Naive thymus-derived CD8-positive, alpha-beta T cell (primary cell): ENCODE measurements at regions not wholly inside any gene's neighbourhood (a gene's known extent, or its start where the extent isn't known, plus 50 kb on each side); places are given as distances from the start of the nearest gene placed in this dataset.
"Not testable (repeated sequence)": the region's sequence is repeated elsewhere in the genome, so short reads cannot be mapped to it uniquely, and the experiment has no call there.

Experiments used
- ATAC-seq, 2 donors: fragments of 150-1000 bp; cut with Tn5 transposase in 1 of 2; sonication (Bioruptor Pico), chemical (Tn5 transposase) in 1 of 2; 1 replicate in 1 of 2; 2 replicates in 1 of 2; pipeline ENCODE4 v1.10.0; 2021; ENCODE audit warnings: mild to moderate bottlenecking in 2 of 2, moderate library complexity in 2 of 2
- POLR2A ChIA-PET: fragments of 350-600 bp; sonication (Branson Sonifier 250); formaldehyde crosslinking; loops from one replicate; lab custom pipeline; 2021; ENCODE audit warnings: antibody characterized with exemption; lab: Charles Lee
- DNase-seq, 10 donors: peaks; one replicate each; pipeline versions ENCODE4 v3.0.0 to v3.0.0-alpha.2; 2020 to 2022
- H3K27ac Mint-ChIP-seq, 10 donors: one replicate each; pipeline ENCODE4 v1.8.0; 2020 to 2022; ENCODE audit warnings: mild to moderate bottlenecking in 10 of 10, mixed read lengths in 10 of 10, moderate library complexity in 4 of 10, inconsistent platforms in 1 of 10
- H3K27me3 Mint-ChIP-seq, 5 donors: one replicate each; pipeline ENCODE4 v1.8.0; 2021 to 2022; ENCODE audit warnings: mixed read lengths in 5 of 5
- H3K36me3 Mint-ChIP-seq, 3 donors: one replicate each; pipeline ENCODE4 v1.8.0; 2020 to 2022; ENCODE audit warnings: mixed read lengths in 3 of 3, mild to moderate bottlenecking in 2 of 3, inconsistent platforms in 1 of 3
- H3K4me1 Mint-ChIP-seq, 4 donors: one replicate each; pipeline ENCODE4 v1.8.0; 2021 to 2022; ENCODE audit warnings: mixed read lengths in 4 of 4
- H3K4me3 Mint-ChIP-seq, 10 donors: one replicate each; pipeline ENCODE4 v1.8.0; 2020 to 2022; ENCODE audit warnings: mild to moderate bottlenecking in 10 of 10, mixed read lengths in 10 of 10, moderate library complexity in 6 of 10, inconsistent platforms in 1 of 10
- H3K9me3 Mint-ChIP-seq, 9 donors: one replicate each; pipeline ENCODE4 v1.8.0; 2020 to 2022; ENCODE audit warnings: mixed read lengths in 9 of 9, mild to moderate bottlenecking in 3 of 9, inconsistent platforms in 1 of 9, moderate library complexity in 1 of 9

DNA sequence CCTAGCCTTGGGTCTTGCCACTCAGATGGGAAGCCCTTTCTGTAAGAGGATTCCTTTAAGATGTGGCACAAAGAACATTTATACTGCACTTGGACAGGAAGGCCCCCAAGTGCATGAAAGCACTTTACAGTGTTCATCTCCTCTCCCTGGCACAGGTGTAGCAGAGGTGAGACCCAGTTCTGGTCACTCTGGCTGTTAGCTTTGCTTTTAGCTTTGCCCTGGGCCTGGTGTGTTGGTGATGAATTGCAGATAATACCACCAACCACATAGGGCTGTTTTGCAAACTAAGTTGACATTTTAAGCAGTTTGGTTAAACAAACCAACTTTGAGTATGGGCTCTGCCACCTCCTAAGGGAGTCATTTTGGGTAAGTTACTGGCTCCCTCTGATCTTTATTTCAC, 296.3 kb downstream of the BCL2L11 start:
- H3K9me3 Mint-ChIP-seq, POLR2A ChIA-PET, H3K27ac Mint-ChIP-seq, DNase-seq, ATAC-seq, H3K36me3 Mint-ChIP-seq, H3K27me3 Mint-ChIP-seq, H3K4me3 Mint-ChIP-seq: not testable (repeated sequence)
- peaks cover 1 to 16% (median 6%) of the 10 kb centered on the region in 4 donors for H3K4me1 Mint-ChIP-seq

DNA sequence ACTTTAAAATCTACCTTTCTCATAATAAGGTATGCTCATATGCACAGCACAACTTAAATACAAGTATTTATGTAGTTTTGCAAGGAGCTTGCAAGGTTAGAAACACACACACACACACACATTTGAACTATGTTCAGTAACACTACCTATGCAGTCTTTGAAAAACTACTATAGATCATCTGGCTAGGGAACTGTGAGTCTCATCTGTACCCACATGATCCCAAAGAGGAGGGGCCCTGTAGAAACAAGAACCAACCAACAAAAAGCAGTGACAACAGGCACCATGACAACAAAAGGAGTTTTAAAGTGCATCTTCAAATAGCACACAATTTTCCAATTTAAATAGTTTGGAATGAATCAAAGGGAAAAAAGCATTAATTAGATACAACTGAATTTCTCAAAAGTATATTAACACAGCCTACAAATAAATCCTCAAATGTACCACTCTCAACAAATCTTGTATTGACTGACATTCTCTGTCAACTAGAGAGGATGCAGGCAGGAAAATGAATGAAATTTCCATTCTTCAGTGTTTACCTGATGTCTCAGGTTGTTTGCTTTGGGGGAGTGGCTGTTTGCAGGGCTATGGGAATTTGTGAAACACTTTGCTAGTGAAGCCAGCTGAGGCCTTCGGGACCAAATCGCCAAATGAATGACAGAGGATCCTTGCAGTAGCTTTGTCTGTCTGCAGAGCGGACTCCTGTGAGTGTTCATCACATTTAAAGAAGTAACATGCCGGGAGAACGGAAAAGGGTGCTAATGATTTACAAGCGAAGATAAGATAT, 297.6 kb downstream of the BCL2L11 start:
- POLR2A ChIA-PET, DNase-seq, H3K4me3 Mint-ChIP-seq, H3K27me3 Mint-ChIP-seq, H3K36me3 Mint-ChIP-seq, ATAC-seq, H3K9me3 Mint-ChIP-seq: not testable (repeated sequence)
- H3K4me1 Mint-ChIP-seq, result peaks cover 1 to 12% (median 4%) of the 10 kb centered on the region in 4 donors
- peak overlapping the region in 1 of 10 donors; percentile 46 for H3K27ac Mint-ChIP-seq

DNA sequence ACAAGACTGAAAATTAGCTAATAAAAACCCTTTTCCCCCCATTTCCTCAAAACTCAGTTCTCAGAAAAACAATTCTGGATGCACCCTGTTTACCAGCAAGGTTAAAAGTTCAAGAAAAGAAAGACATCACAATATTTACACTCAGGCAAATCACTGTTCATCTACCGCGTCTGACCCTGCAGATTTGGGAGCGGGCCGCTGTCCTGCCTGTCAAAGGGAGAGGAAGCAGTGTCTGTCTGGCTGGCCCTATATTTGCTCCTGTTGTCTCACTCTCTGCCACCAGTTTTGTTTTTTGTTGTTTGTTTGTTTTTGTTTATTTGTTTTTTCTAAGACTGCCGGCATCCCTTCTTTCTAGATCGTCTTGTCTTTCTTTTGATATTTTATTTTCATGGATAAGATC, 299.4 kb downstream of the BCL2L11 start:
- Mint-ChIP-seq H3K4me3 (peak overlapping the region in 2 of 10 donors; percentile 44 to 62), H3K27ac (peak overlapping the region in 4 of 10 donors; percentile 9 to 71 (median 54)), H3K4me1 (peaks cover 1 to 12% (median 3%) of the 10 kb centered on the region in 4 donors)
- H3K27me3 Mint-ChIP-seq, H3K9me3 Mint-ChIP-seq, ATAC-seq, POLR2A ChIA-PET, H3K36me3 Mint-ChIP-seq, DNase-seq: not testable (repeated sequence)

DNA sequence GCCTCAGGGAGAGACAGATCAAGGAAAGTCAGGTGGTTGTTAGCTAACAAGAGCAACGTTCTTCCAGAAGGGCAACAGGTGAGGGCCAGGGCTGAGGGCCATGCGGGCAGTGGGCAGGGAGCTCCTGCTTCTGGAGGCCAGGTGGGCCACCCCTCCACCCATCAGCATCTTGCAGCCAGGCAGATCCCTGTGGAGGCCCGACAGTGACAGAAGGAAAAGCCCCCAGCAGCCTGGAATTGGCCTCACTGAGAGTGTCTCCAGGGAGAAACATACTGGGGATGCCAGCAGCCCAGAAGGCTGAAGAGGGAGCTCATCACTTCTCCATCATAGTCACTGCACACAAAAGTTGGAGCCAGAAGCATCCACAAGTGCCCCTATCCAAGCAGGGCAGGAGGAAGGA, 300.1 kb downstream of the BCL2L11 start:
- H3K27me3 Mint-ChIP-seq, H3K36me3 Mint-ChIP-seq, H3K9me3 Mint-ChIP-seq, ATAC-seq, POLR2A ChIA-PET, DNase-seq: not testable (repeated sequence)
- H3K27ac Mint-ChIP-seq, result peak overlapping the region in 3 of 10 donors; percentile 31 to 70 (median 33)
- peak overlapping the region in 2 of 10 donors; percentile 7 to 29 for H3K4me3 Mint-ChIP-seq
- H3K4me1 Mint-ChIP-seq, result peaks cover 1 to 17% (median 5%) of the 10 kb centered on the region in 4 donors

DNA sequence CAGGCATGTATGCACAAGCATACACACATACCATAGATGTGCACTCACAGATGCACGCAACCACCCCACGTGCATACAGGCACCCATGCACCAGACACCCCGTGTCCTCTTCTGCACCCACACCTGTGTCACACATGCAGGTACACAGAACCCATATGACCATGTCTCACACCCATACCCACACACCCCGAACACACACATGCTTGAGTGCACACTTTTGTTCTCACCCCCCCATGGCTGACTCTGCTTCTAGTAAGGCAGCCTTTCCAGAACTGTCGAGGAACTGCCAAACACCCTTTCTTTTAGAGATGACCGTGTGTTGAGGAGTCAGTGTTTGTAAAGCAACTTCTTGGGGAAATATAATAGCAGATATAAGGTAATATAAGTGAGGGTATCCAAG, 301.2 kb downstream of the BCL2L11 start:
- H3K4me3 Mint-ChIP-seq, H3K9me3 Mint-ChIP-seq, POLR2A ChIA-PET, H3K27me3 Mint-ChIP-seq, ATAC-seq, DNase-seq, H3K36me3 Mint-ChIP-seq: not testable (repeated sequence)
- Mint-ChIP-seq H3K27ac (peak overlapping the region in 4 of 10 donors; percentile 20 to 86 (median 40)), H3K4me1 (peaks cover 0 to 16% (median 2%) of the 10 kb centered on the region in 4 donors)

DNA sequence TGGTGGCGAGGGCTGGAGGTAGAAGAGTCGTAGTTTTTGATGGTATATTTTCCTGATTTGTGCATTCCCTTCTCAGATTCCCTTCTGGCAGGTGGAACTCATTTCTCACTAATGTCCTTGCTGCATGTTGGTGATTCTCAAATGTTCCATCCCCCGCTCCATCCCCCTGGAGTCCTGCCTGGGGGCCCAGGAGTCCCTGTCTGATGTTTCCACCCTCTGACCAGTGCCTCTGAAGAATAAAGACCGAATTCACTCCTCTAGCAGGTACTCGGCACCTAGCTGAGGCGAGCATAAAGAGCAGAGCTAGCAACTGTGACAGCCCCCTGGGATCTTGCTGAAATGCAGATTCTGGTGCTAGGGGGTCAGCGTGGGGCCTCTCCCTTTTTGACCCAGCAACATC, 301.8 kb downstream of the BCL2L11 start:
- DNase-seq, H3K9me3 Mint-ChIP-seq, ATAC-seq, H3K4me3 Mint-ChIP-seq, H3K27me3 Mint-ChIP-seq, H3K36me3 Mint-ChIP-seq, POLR2A ChIA-PET: not testable (repeated sequence)
- H3K27ac Mint-ChIP-seq, result peak overlapping the region in 4 of 10 donors; percentile 48 to 86 (median 64)
- H3K4me1 Mint-ChIP-seq, result peaks cover 0 to 17% (median 2%) of the 10 kb centered on the region in 4 donors

DNA sequence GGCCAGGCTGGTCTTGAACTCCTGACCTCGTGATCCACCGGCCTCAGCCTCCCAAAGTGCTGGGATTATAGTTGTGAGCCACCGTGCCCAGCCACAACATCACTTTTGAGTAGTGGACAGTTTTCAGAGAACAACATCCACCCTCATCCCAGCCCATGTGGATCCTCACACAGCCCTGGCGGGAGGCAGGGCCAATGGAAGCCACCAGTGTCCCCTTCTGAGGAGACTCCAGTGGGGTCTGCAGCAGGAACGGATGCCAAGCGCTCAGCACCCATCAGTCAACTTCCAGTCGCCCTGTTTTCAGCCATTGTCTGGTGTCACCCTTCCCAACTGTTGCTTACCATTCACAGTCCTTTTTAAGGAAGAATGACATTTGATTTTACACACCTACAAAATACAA, 302.5 kb downstream of the BCL2L11 start:
- not testable (repeated sequence) for H3K4me3 Mint-ChIP-seq

DNA sequence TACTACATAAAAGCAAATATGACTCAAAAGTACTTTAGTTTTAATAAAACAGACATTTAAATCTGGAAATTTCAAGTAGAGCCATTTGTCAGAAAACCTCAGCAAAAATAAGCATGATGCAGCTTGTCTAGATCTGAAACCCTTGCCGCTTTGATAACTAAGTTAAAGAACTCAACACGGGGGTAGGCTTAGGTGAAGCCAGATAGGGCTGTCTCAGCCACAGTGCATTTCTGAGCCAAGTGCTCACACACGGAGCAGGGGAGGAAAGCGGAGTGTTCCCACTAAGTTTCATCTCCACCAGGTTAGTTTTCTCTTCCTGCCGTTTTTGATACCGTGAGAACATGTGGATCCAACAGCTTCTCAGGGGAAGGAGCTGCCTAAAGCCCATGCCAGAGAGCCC, 303.5 kb downstream of the BCL2L11 start:
- H3K4me1 Mint-ChIP-seq, result peaks cover 0 to 24% (median 2%) of the 10 kb centered on the region in 4 donors
- ATAC-seq, result peak; percentile 67 to 70

More for the DNA sequence above, 302.5 kb downstream of the BCL2L11 start:
- H3K9me3 Mint-ChIP-seq, H3K27me3 Mint-ChIP-seq, DNase-seq, ATAC-seq, H3K27ac Mint-ChIP-seq, H3K36me3 Mint-ChIP-seq, POLR2A ChIA-PET: not testable (repeated sequence)
- peaks cover 0 to 15% (median 2%) of the 10 kb centered on the region in 4 donors for H3K4me1 Mint-ChIP-seq

DNA sequence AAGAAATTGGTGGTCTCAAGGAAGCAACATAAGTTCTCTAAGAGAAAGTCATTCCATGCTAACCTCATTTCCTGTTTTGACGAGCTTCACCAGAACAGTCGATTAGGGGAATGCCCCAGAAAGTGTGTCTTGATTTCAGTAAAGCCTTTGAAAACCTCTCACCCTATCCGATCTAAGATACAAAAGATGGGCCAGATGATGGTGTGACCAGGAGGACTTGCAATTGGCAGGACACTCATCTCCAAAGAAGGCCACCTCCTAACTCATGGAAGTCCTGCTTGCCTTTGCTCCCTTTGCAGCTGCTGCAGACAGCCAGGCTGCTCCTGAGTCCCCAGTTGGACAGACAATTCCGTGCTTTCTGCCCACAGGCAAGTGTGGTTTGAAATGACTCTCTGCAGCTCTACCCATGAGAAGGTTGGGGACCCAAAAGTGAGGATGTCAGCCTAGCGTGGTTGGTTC, 304.2 kb downstream of the BCL2L11 start:
- H3K36me3 Mint-ChIP-seq, H3K27me3 Mint-ChIP-seq, H3K9me3 Mint-ChIP-seq, POLR2A ChIA-PET: not testable (repeated sequence)
- ATAC-seq (peak; percentile 82 to 91), DNase-seq (peak in 6 of 10 donors; percentile 8 to 44 (median 28))
- H3K27ac Mint-ChIP-seq, result peak overlapping the region in 4 of 10 donors; percentile 31 to 78 (median 63)
- H3K4me1 Mint-ChIP-seq, result peaks cover 0 to 26% (median 2%) of the 10 kb centered on the region in 4 donors
- peak overlapping the region in 2 of 10 donors; percentile 29 to 51 for H3K4me3 Mint-ChIP-seq

More for the DNA sequence above, 303.5 kb downstream of the BCL2L11 start:
- H3K9me3 Mint-ChIP-seq, H3K27me3 Mint-ChIP-seq, H3K36me3 Mint-ChIP-seq, POLR2A ChIA-PET, DNase-seq, H3K4me3 Mint-ChIP-seq, H3K27ac Mint-ChIP-seq: not testable (repeated sequence)

DNA sequence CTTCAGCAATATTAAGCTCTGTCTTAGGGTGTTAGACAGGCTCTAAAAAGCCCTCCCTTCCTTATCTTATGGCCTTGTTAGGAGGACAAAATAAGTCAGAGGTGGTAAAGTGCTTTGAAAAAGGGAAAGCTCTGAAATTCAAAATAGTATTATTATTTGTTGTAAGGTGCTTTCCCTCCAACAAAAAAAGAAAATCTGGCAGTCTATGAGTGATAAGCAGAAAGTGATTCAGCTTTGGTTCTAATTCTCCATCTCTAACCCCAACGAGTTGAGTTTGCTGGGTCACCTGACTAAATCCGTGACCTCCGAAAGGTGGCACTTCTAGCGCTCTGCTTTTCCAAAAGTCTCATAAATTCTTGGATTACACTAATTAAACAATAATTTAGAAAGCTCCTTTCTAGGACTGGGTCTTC, 305.1 kb downstream of the BCL2L11 start:
- H3K27me3 Mint-ChIP-seq, H3K36me3 Mint-ChIP-seq, POLR2A ChIA-PET, H3K9me3 Mint-ChIP-seq, ATAC-seq, DNase-seq: not testable (repeated sequence)
- Mint-ChIP-seq H3K27ac (peak overlapping the region in 4 of 10 donors; percentile 17 to 80 (median 64)), H3K4me1 (peaks cover 0 to 26% (median 2%) of the 10 kb centered on the region in 4 donors), H3K4me3 (peak overlapping the region in 1 of 10 donors; percentile 18)

DNA sequence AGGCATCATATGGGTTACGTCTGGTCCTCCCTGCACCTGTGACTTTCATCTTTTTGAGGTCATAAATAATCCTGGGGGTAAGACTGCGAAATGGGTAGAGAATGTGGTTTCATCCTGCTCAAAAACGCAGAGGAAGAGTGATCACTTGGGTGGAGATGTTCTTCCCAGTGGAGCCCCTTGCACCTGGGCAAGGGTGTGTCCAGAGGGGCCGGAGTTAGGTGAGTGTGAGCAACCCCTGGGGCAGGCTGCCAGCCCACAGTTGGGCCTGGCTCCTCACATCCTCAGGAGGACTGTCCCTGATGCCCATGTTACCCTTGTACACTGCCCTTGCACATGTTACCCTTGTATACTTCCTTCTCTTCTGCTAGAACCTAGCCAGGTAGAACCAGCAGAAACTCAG, 306.6 kb downstream of the BCL2L11 start:
- DNase-seq, H3K36me3 Mint-ChIP-seq, H3K27me3 Mint-ChIP-seq, H3K9me3 Mint-ChIP-seq, H3K4me3 Mint-ChIP-seq, ATAC-seq, POLR2A ChIA-PET: not testable (repeated sequence)
- Mint-ChIP-seq H3K4me1 (peaks cover 3 to 31% (median 6%) of the 10 kb centered on the region in 4 donors), H3K27ac (peak overlapping the region in 3 of 10 donors; percentile 28 to 77 (median 51))

DNA sequence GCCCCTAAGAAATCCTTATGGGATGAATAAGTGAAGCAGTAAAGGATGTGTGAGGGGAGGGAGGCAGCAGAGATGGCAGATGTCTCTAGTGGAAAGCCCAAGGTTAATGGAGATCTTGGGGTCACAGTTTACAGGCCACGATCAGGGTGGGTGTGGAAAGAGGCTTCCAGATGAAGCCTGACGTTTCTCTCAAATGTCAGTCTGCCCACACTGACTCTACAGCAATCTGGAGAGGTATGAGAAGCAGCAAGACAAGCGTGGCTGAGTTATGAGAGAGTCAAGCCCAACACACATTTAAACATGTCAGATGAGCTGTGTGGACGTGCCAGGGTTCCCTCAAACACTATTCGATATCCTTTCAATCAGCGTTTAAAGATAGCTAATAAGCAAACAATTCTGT, 308.2 kb downstream of the BCL2L11 start:
- Mint-ChIP-seq H3K4me1 (peaks cover 5 to 35% (median 8%) of the 10 kb centered on the region in 4 donors), H3K27ac (peak overlapping the region in 3 of 10 donors; percentile 27 to 66 (median 37))
- POLR2A ChIA-PET, H3K27me3 Mint-ChIP-seq, H3K9me3 Mint-ChIP-seq, H3K4me3 Mint-ChIP-seq, DNase-seq, H3K36me3 Mint-ChIP-seq, ATAC-seq: not testable (repeated sequence)

DNA sequence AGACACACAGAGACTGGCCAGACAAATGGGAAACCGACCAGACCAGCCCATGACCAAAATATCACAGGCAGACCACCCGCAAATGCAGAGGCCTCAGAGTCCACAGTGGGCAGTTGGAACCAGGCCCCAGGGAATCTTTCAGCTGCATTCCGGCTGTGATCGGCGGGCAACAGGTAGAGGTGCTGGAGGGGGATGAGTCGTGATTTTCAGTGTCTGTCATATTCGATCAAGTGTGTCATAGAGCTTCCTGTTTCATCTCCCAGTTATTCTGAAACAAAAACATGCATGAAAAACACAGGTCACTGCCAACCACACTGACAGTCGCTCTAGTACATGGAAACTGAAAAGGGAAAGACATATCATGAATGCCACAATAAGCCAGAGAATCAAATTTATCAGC, 308.6 kb downstream of the BCL2L11 start:
- H3K27ac Mint-ChIP-seq, DNase-seq, H3K9me3 Mint-ChIP-seq, ATAC-seq, POLR2A ChIA-PET, H3K4me3 Mint-ChIP-seq, H3K36me3 Mint-ChIP-seq, H3K27me3 Mint-ChIP-seq: not testable (repeated sequence)
- H3K4me1 Mint-ChIP-seq, result peaks cover 5 to 35% (median 8%) of the 10 kb centered on the region in 4 donors
